ENCODE measurements at regions not wholly inside any gene's neighbourhood (a gene's known extent, or its start where the extent isn't known, plus 50 kb on each side); places are given as distances from the start of the nearest gene placed in this dataset.

DNA sequence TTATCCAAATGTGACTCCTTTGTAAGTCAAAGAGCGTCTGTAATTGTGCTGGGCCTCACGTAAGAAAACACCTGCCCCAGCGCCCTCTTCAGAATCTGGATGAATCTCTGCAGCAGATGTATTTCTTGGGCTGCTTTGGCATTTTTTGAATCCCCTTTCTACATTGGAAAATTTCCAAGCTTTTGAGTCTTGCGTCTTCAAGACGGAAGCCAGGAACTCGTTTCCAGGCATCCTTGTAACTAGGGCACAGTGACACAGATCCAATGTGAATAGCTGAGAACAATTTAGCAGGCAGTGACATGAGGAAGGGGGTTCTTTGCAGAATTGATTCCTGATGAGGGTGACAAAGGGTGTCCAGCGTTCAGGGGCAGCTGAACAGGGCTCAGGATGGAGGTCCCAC, 862.3 kb downstream of the TYW1 start (continued):
- no peak for TF ChIP-seq NANOG (IDR thresholded peaks at IDR 0.05; ENCODE audit: borderline replicate concordance)

DNA sequence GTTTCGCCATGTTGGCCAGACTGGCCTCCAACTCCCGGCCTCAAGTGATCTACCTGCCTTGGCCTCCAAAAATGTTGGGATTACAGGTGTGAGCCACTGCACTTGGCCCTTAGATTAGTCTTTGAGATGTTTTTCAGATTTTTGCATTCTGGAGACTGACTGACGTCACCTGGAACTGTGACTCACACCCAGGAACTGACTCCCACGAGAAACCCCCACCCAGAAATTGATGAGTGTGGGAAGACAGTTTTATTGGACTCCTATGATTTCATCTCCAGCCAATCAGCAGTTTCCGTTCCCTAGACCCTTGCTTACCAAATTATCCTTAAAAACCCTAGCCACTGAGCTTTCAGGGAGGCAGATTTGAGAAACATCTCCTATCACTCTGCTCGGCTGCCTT, 867.3 kb downstream of the TYW1 start:
- H3K27ac ChIP-seq (ENCODE audit: low read depth), result no peak overlapping the region
- H2AFZ ChIP-seq, result no peak overlapping the region
- Mint-ChIP-seq H3K4me1 (no peaks in the 10 kb centered on the region), H3K4me3 (no peak overlapping the region), H3K36me3 (ENCODE audit: low read depth) (peaks cover 33% of the 10 kb centered on the region), H3K27ac (no peak overlapping the region), H3K27me3 (ENCODE audit: insufficient read depth, low read depth, poor library complexity) (peaks cover 2% of the 10 kb centered on the region), H3K9me3 (peaks cover 98% of the 10 kb centered on the region)
- no peaks in the 10 kb centered on the region for H3K4me1 ChIP-seq (ENCODE audit: insufficient read depth)
- ATAC-seq (no peak), DNase-seq (ENCODE audit: low spot score) (no peak)
- H3F3A ChIP-seq (replicated peaks; ENCODE audit: low read depth), result no peaks in the 10 kb centered on the region
- no peaks in the 10 kb centered on the region for H3K79me2 ChIP-seq (replicated peaks; ENCODE audit: insufficient read depth)
- no peak overlapping the region for H3K4me2 ChIP-seq
- no peak overlapping the region for H3K4me3 ChIP-seq
- H3K27me3 ChIP-seq (ENCODE audit: insufficient read depth), result no peaks in the 10 kb centered on the region
- TF ChIP-seq EZH2phosphoT487 (IDR thresholded peaks at IDR 0.05; ENCODE audit: unreplicated experiment) (no peak), POLR2AphosphoS5 (IDR thresholded peaks at IDR 0.05; ENCODE audit: low read depth) (no peak), CREB1 (CRISPR knock-in tag; IDR thresholded peaks at IDR 0.05; ENCODE audit: low read depth) (no peak), JUNB (IDR thresholded peaks at IDR 0.05; ENCODE audit: unreplicated experiment) (no peak), ZNF331 (CRISPR knock-in tag; IDR thresholded peaks at IDR 0.05; ENCODE audit: low read depth) (no peak), ZNF114 (CRISPR knock-in tag; IDR thresholded peaks at IDR 0.05) (no peak)
- TF ChIP-seq, protein P1, sequence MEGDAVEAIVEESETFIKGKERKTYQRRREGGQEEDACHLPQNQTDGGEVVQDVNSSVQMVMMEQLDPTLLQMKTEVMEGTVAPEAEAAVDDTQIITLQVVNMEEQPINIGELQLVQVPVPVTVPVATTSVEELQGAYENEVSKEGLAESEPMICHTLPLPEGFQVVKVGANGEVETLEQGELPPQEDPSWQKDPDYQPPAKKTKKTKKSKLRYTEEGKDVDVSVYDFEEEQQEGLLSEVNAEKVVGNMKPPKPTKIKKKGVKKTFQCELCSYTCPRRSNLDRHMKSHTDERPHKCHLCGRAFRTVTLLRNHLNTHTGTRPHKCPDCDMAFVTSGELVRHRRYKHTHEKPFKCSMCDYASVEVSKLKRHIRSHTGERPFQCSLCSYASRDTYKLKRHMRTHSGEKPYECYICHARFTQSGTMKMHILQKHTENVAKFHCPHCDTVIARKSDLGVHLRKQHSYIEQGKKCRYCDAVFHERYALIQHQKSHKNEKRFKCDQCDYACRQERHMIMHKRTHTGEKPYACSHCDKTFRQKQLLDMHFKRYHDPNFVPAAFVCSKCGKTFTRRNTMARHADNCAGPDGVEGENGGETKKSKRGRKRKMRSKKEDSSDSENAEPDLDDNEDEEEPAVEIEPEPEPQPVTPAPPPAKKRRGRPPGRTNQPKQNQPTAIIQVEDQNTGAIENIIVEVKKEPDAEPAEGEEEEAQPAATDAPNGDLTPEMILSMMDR (conservative IDR thresholded peaks at IDR 0.05; ENCODE audit: low read depth in 2 of 2), result no peak
- TF ChIP-seq, protein P2, sequence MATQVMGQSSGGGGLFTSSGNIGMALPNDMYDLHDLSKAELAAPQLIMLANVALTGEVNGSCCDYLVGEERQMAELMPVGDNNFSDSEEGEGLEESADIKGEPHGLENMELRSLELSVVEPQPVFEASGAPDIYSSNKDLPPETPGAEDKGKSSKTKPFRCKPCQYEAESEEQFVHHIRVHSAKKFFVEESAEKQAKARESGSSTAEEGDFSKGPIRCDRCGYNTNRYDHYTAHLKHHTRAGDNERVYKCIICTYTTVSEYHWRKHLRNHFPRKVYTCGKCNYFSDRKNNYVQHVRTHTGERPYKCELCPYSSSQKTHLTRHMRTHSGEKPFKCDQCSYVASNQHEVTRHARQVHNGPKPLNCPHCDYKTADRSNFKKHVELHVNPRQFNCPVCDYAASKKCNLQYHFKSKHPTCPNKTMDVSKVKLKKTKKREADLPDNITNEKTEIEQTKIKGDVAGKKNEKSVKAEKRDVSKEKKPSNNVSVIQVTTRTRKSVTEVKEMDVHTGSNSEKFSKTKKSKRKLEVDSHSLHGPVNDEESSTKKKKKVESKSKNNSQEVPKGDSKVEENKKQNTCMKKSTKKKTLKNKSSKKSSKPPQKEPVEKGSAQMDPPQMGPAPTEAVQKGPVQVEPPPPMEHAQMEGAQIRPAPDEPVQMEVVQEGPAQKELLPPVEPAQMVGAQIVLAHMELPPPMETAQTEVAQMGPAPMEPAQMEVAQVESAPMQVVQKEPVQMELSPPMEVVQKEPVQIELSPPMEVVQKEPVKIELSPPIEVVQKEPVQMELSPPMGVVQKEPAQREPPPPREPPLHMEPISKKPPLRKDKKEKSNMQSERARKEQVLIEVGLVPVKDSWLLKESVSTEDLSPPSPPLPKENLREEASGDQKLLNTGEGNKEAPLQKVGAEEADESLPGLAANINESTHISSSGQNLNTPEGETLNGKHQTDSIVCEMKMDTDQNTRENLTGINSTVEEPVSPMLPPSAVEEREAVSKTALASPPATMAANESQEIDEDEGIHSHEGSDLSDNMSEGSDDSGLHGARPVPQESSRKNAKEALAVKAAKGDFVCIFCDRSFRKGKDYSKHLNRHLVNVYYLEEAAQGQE (IDR thresholded peaks at IDR 0.05; ENCODE audit: unreplicated experiment), result no peak
- no peaks in the 10 kb centered on the region for H4K20me1 ChIP-seq (replicated peaks; ENCODE audit: insufficient read depth)
- no peaks in the 10 kb centered on the region for H3K9me2 ChIP-seq (ENCODE audit: insufficient read depth)
- H3K36me3 ChIP-seq (ENCODE audit: insufficient read depth), result no peaks in the 10 kb centered on the region; the same call in 1 of the 2 replicates

DNA sequence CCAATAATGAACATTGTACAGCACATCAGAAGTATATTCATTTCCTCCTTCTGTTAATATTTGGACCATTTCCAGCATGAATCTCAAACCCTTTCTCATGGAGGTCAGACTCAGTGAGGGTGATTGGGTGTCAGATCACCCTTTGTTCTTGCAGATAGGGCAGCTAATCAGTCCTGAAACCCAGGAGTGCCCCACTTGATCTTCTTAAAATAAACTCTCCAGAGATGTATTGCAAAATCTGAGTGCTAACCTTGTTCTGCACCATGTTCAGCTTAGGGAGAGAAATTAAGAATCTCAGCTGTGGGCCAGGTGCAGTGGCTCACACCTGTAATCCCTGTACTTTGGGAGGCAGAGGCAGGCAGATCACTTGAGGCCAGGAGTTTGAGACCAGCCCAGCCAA, 869.4 kb downstream of the TYW1 start:
- no peaks in the 10 kb centered on the region for H3K4me1 ChIP-seq (ENCODE audit: insufficient read depth)
- Mint-ChIP-seq H3K4me1 (no peaks in the 10 kb centered on the region), H3K27me3 (ENCODE audit: insufficient read depth, low read depth, poor library complexity) (peaks cover 2% of the 10 kb centered on the region), H3K27ac (no peak overlapping the region), H3K36me3 (ENCODE audit: low read depth) (peaks cover 35% of the 10 kb centered on the region), H3K4me3 (no peak overlapping the region), H3K9me3 (peaks cover 98% of the 10 kb centered on the region)
- no peaks in the 10 kb centered on the region for H3F3A ChIP-seq (replicated peaks; ENCODE audit: low read depth)
- DNase-seq (ENCODE audit: low spot score) (no peak), ATAC-seq (no peak)
- no peaks in the 10 kb centered on the region for H3K79me2 ChIP-seq (replicated peaks; ENCODE audit: insufficient read depth)
- no peak overlapping the region for H2AFZ ChIP-seq
- no peaks in the 10 kb centered on the region for H3K27me3 ChIP-seq (ENCODE audit: insufficient read depth)
- H3K27ac ChIP-seq (ENCODE audit: low read depth), result no peak overlapping the region
- no peaks in the 10 kb centered on the region for H3K9me2 ChIP-seq (ENCODE audit: insufficient read depth)
- H3K4me3 ChIP-seq, result no peak overlapping the region
- no peaks in the 10 kb centered on the region; the same call in 1 of the 2 replicates for H3K36me3 ChIP-seq (ENCODE audit: insufficient read depth)
- H4K20me1 ChIP-seq (replicated peaks; ENCODE audit: insufficient read depth), result no peaks in the 10 kb centered on the region
- H3K4me2 ChIP-seq, result no peak overlapping the region
- no peak for TF ChIP-seq EZH2 (IDR thresholded peaks at IDR 0.05; ENCODE audit: low read depth, unreplicated experiment)
- TF ChIP-seq, protein P1 (conservative IDR thresholded peaks at IDR 0.05; ENCODE audit: low read depth in 2 of 2), result no peak
